Endothelial cell (in vitro differentiated cells): ENCODE measurements at regions not wholly inside any gene's neighbourhood (a gene's known extent, or its start where the extent isn't known, plus 50 kb on each side); places are given as distances from the start of the nearest gene placed in this dataset.

Experiments
- DNase-seq: peaks from one replicate; pipeline ENCODE4 v3.0.0; 2021; ENCODE audit warnings: low spot score
- H3K27ac Mint-ChIP-seq: one replicate; pipeline ENCODE4 v1.8.0; 2021; ENCODE audit warnings: mixed read lengths, inconsistent platforms; ENCODE audit not compliant: unreplicated experiment
- H3K27me3 Mint-ChIP-seq: one replicate; pipeline ENCODE4 v1.8.0; 2021; ENCODE audit warnings: mild to moderate bottlenecking, moderate library complexity, mixed read lengths, inconsistent platforms; ENCODE audit not compliant: unreplicated experiment
- H3K36me3 Mint-ChIP-seq: one replicate; pipeline ENCODE4 v1.8.0; 2021; ENCODE audit warnings: mild to moderate bottlenecking, low read depth, mixed read lengths, inconsistent platforms; ENCODE audit not compliant: unreplicated experiment
- H3K4me1 Mint-ChIP-seq: one replicate; pipeline ENCODE4 v1.8.0; 2021; ENCODE audit warnings: mild to moderate bottlenecking, mixed read lengths, inconsistent platforms; ENCODE audit not compliant: unreplicated experiment
- H3K4me3 Mint-ChIP-seq: one replicate; pipeline ENCODE4 v1.8.0; 2021; ENCODE audit warnings: mild to moderate bottlenecking, mixed read lengths, inconsistent platforms; ENCODE audit not compliant: unreplicated experiment
- H3K9me3 Mint-ChIP-seq: one replicate; pipeline ENCODE4 v1.8.0; 2021; ENCODE audit warnings: mixed read lengths, inconsistent platforms; ENCODE audit not compliant: unreplicated experiment
- TF ChIP-seq, protein P1 (sequence below): fragments of 200-600 bp; sonication (generic); IDR thresholded peaks from one replicate; pipeline ENCODE4 v1.5.0; 2021; ENCODE audit warnings: antibody characterized with exemption; ENCODE audit not compliant: unreplicated experiment

DNA sequence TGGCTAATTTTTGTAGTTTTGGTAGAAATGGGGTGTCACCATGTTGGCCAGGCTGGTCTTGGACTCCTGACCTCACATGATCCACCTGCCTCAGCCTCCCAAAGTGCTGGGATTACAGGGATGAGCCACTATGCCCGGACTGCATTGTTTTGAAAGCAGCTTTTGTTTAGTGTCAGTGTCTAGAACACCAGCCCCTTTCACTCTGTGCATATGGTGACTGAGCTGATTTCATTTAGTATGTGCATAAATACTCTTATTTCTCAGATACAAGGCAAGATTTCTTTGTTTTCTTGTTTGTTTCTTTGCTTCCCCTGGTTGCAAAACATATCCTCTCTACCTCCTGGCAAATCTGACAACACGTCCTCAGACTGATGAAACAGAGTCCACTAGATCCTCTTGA is 152.8 kb upstream of the CHD6 start:
- peaks cover 3% of the 10 kb centered on the region for H3K27me3 Mint-ChIP-seq
- no peak overlapping the region for H3K4me3 Mint-ChIP-seq
- DNase-seq, result no peak
- TF ChIP-seq, protein P1, sequence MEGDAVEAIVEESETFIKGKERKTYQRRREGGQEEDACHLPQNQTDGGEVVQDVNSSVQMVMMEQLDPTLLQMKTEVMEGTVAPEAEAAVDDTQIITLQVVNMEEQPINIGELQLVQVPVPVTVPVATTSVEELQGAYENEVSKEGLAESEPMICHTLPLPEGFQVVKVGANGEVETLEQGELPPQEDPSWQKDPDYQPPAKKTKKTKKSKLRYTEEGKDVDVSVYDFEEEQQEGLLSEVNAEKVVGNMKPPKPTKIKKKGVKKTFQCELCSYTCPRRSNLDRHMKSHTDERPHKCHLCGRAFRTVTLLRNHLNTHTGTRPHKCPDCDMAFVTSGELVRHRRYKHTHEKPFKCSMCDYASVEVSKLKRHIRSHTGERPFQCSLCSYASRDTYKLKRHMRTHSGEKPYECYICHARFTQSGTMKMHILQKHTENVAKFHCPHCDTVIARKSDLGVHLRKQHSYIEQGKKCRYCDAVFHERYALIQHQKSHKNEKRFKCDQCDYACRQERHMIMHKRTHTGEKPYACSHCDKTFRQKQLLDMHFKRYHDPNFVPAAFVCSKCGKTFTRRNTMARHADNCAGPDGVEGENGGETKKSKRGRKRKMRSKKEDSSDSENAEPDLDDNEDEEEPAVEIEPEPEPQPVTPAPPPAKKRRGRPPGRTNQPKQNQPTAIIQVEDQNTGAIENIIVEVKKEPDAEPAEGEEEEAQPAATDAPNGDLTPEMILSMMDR, result no peak
- H3K4me1 Mint-ChIP-seq, result peaks cover 7% of the 10 kb centered on the region
- no peaks in the 10 kb centered on the region for H3K36me3 Mint-ChIP-seq
- peaks cover 7% of the 10 kb centered on the region for H3K9me3 Mint-ChIP-seq
- no peak overlapping the region for H3K27ac Mint-ChIP-seq

- TF ChIP-seq, protein P1, result no peak
- peaks cover 3% of the 10 kb centered on the region for H3K27me3 Mint-ChIP-seq
- no peak overlapping the region for H3K27ac Mint-ChIP-seq
- H3K36me3 Mint-ChIP-seq, result no peaks in the 10 kb centered on the region
- H3K4me3 Mint-ChIP-seq, result no peak overlapping the region
- H3K4me1 Mint-ChIP-seq, result peaks cover 7% of the 10 kb centered on the region
- H3K9me3 Mint-ChIP-seq, result peaks cover 7% of the 10 kb centered on the region
- DNase-seq, result no peak
These were observed 152.2 kb upstream of the CHD6 start for GRCh38 chr20:41770427-41770826.

GRCh38 chr20:41769592-41770018 is 151.4 kb upstream of the CHD6 start:
- H3K4me1 Mint-ChIP-seq, result peaks cover 7% of the 10 kb centered on the region
- DNase-seq, result no peak
- H3K4me3 Mint-ChIP-seq, result no peak overlapping the region
- TF ChIP-seq, protein P1, result no peak
- peaks cover 3% of the 10 kb centered on the region for H3K27me3 Mint-ChIP-seq
- H3K9me3 Mint-ChIP-seq, result peaks cover 7% of the 10 kb centered on the region
- H3K36me3 Mint-ChIP-seq, result no peaks in the 10 kb centered on the region
- no peak overlapping the region for H3K27ac Mint-ChIP-seq

- Mint-ChIP-seq H3K36me3 (peaks cover 3% of the 10 kb centered on the region), H3K4me1 (no peaks in the 10 kb centered on the region), H3K27me3 (peaks cover 2% of the 10 kb centered on the region), H3K4me3 (no peak overlapping the region), H3K27ac (no peak overlapping the region), H3K9me3 (peaks cover 4% of the 10 kb centered on the region)
- DNase-seq, result no peak
- TF ChIP-seq, protein P1, result no peak
These were observed 132.0 kb upstream of the CHD6 start for GRCh38 chr20:41750137-41750536.

- Mint-ChIP-seq H3K4me3 (no peak overlapping the region), H3K27ac (no peak overlapping the region), H3K36me3 (peaks cover 8% of the 10 kb centered on the region), H3K4me1 (no peaks in the 10 kb centered on the region), H3K27me3 (peaks cover 2% of the 10 kb centered on the region), H3K9me3 (peaks cover 9% of the 10 kb centered on the region)
- no peak for DNase-seq
- TF ChIP-seq, protein P1, result no peak
These were observed 130.8 kb upstream of the CHD6 start for GRCh38 chr20:41748756-41749582.
